ENCODE measurements at regions not wholly inside any gene's neighbourhood (a gene's known extent, or its start where the extent isn't known, plus 50 kb on each side); places are given as distances from the start of the nearest gene placed in this dataset.
A peak's percentile ranks its signal among the peaks of the same experiment; 100 is the strongest.
"Not testable (repeated sequence)": the region's sequence is repeated elsewhere in the genome, so short reads cannot be mapped to it uniquely, and the experiment has no call there.

- DNase-seq, result no peak
Measured at GRCh38 chr5:88666761-88667495, 216.1 kb downstream of the MEF2C start.

- no peak for DNase-seq
Measured at GRCh38 chr5:88665750-88666215, 217.2 kb downstream of the MEF2C start.

- peak; percentile 43 for DNase-seq
Measured at GRCh38 chr5:88664645-88665044, 218.3 kb downstream of the MEF2C start.

DNA sequence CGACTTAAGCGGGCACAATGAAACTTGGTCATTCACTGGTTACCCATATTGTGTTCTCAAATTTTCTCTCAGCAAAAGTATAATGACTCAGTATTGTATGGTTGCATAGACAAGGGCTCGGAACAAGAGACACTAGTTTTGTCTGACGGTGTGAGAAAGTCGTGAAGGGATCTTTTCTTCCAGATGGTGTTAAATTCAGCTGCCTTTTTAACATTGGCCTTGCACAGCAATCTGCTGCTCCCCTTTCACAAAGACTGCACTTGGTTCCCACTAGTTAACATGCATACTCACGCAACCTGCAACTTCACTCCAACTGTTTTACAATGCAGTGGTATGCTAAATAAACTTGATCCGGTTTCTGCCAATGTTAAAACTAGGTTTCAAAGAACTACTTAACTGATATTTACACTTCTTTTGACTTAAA is 219.2 kb downstream of the MEF2C start:
- DNase-seq, result no peak

GRCh38 chr5:88662846-88663245 is 220.1 kb downstream of the MEF2C start:
- no peak for DNase-seq

GRCh38 chr5:88661806-88662207 is 221.2 kb downstream of the MEF2C start:
- DNase-seq, result no peak

GRCh38 chr5:88660947-88661805 is 221.8 kb downstream of the MEF2C start:
- DNase-seq, result peak; percentile 97

- DNase-seq, result peak; percentile 55
Measured at GRCh38 chr5:88660264-88660946, 222.6 kb downstream of the MEF2C start.

GRCh38 chr5:88659529-88660263 is 223.3 kb downstream of the MEF2C start:
- DNase-seq, result no peak

- no peak for DNase-seq
Measured at GRCh38 chr5:88658886-88659285, 224.1 kb downstream of the MEF2C start.

GRCh38 chr5:88657906-88658775 is 224.8 kb downstream of the MEF2C start:
- no peak for DNase-seq

- DNase-seq, result no peak
Measured at GRCh38 chr5:88657136-88657535, 225.8 kb downstream of the MEF2C start.

- DNase-seq, result no peak
Measured at GRCh38 chr5:88656221-88656950, 226.6 kb downstream of the MEF2C start.

DNA sequence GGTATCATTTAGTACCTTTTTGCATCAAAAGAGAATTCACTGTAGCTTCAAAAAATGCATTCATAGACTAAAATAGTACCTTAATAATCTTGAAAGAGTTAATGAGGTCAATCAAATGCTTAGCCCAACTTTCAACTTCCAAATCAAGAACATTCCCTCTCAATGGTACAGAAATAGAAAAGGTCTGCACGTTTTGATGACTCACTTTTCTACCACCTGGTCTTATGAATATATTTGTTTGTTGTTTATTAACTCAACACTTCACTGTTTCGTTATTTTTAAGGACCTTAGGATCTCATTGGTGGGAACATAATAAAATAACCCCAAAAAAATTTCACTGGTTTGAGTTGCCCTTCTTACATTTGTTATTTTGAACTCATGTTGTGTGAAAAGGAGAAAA is 229.5 kb downstream of the MEF2C start:
- DNase-seq, result no peak

DNA sequence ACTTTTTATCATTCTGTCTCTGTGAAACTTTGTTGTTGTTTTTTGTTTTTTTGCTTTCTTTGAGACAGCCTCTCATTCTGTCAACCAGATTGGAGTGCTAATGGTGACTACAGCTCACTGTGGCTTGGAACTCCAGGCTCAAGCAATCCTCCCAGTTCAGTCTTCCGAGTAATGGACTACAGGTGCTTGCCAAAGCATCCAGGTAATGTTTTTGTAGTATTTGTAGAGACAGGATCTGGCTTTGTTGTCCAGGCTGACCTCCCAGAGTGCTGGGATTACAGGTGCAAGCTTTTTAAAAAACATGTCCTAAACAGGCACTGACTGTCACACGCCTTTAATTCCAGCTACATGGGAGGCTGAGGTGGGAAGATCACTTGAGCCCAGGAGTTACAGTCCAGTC is 235.1 kb downstream of the MEF2C start:
- DNase-seq, result no peak

DNA sequence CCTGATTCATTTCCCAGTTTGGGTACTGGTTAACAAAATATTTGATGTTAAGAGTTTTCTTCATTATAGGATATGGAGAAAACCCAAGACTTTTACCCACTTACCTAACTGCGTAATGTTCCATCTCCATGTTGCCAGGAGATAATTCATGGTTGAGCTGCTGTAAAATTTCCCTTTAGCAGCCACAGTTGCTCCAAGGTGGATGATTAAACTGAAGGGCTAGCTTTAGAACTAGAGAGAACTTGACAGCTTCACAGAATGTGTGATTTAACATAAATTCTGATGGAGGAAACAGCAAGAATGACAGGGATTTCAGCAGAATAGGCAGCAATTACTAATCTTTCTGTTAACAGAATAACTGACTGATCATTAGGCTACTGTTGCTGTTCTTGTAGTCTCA is 236.1 kb downstream of the MEF2C start:
- no peak for DNase-seq

DNA sequence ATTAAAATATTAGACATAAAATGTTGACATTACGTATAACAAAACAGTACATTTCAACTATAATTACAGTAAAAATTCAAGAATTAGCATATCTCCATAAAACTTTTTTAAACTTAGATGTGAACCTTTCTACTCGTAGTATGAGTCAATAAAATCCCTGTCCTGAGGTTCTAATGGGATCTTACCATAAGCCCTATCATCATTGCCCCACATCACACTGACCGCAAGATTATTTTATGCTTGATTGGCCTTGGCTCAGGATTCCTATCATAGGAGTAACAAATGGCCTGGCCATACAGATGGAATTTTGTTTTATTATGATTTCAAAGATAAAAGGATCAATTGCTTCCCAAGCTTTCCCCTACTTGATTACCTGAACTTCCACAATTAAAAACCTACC is 238.3 kb downstream of the MEF2C start:
- DNase-seq, result no peak

GRCh38 chr5:88643315-88643714 is 239.7 kb downstream of the MEF2C start:
- DNase-seq, result no peak

- no peak for DNase-seq
Measured at GRCh38 chr5:88634014-88634413, 249.0 kb downstream of the MEF2C start.

GRCh38 chr5:88622890-88623289 is 260.1 kb downstream of the MEF2C start:
- DNase-seq, result not testable (repeated sequence)

- DNase-seq, result not testable (repeated sequence)
Measured at GRCh38 chr5:88615767-88616166, 267.2 kb downstream of the MEF2C start.
